Left lobe of liver (tissue), 2 donors: ENCODE measurements at regions not wholly inside any gene's neighbourhood (a gene's known extent, or its start where the extent isn't known, plus 50 kb on each side); places are given as distances from the start of the nearest gene placed in this dataset.
"Not testable (repeated sequence)": the region's sequence is repeated elsewhere in the genome, so short reads cannot be mapped to it uniquely, and the experiment has no call there.

Experiments
- ATAC-seq: fragments of 200-7000 bp; cut with Tn5 transposase; one replicate; pipeline ENCODE4 v1.9.1; 2020; ENCODE audit warnings: mild to moderate bottlenecking, moderate library complexity
- DNase-seq: peaks from one replicate; pipeline ENCODE4 v3.0.0-alpha.2; 2020; ENCODE audit warnings: low spot score
- donor health status: DM: no; HTN: no; CAD: no; lungs with moderate emphysema.
- donor health status: DM: no; HTN: yes; CAD: no.

DNA sequence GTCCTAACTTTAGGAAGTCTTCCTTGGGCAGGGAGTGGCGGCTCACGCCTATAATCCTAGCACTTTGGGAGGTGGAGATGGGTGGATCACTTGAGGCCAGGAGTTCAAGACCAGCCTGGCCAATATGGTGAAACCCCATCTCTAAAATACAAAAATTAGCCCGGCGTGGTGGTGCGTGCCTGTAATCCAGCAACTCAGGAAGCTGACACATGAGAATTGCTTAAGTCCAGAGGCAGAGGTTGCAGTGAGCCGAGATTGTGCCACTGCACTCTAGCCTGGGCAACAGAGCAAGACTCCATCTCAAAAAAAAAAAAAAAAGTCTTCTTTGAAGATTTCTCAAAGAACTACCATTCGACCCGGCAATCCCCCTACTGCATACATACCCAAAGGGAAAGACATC, 50.0 kb upstream of the GPCPD1 start:
- not testable (repeated sequence) for ATAC-seq, DNase-seq
